Mesenchymal stem cell (in vitro differentiated cells and primary cell): ENCODE measurements at regions not wholly inside any gene's neighbourhood (a gene's known extent, or its start where the extent isn't known, plus 50 kb on each side); places are given as distances from the start of the nearest gene placed in this dataset.

Source experiments
- DNase-seq: peaks from one replicate; pipeline ENCODE4 v3.0.0-alpha.2; 2013
- H2AFZ ChIP-seq: one replicate; pipeline ENCODE4 v1.6.1; 2013; ENCODE audit warnings: low read depth, mild to moderate bottlenecking, control low read depth, inconsistent platforms, low read length, moderate library complexity
- H2AK5ac ChIP-seq: 2 replicates; pipeline ENCODE4 v1.6.1; 2013; ENCODE audit warnings: low read length, moderate library complexity, mild to moderate bottlenecking, inconsistent platforms; ENCODE audit not compliant: severe bottlenecking
- H2BK120ac ChIP-seq: one replicate; pipeline ENCODE4 v1.6.1; 2013; ENCODE audit warnings: low read depth, mild to moderate bottlenecking, inconsistent platforms, low read length, moderate library complexity
- H2BK12ac ChIP-seq, 2 experiments: one replicate each; pipeline ENCODE4 v1.6.1; 2013; ENCODE audit warnings: inconsistent platforms in 2 of 2, low read length in 2 of 2, mild to moderate bottlenecking in 2 of 2, moderate library complexity in 2 of 2, control low read depth in 1 of 2
- H2BK15ac ChIP-seq: one replicate; pipeline ENCODE4 v1.6.1; 2013; ENCODE audit warnings: mild to moderate bottlenecking, low read depth, inconsistent platforms; ENCODE audit not compliant: poor library complexity, severe bottlenecking
- H2BK5ac ChIP-seq: 2 replicates; pipeline ENCODE4 v1.6.1; 2013; ENCODE audit warnings: low read depth, mild to moderate bottlenecking, low read length, control low read depth, inconsistent platforms; ENCODE audit not compliant: poor library complexity, severe bottlenecking
- H3K14ac ChIP-seq, 2 experiments: one replicate each; pipeline ENCODE4 v1.6.1; 2013; ENCODE audit warnings: inconsistent platforms in 2 of 2, low read length in 2 of 2, control low read depth in 1 of 2, mild to moderate bottlenecking in 1 of 2, moderate library complexity in 1 of 2
- H3K18ac ChIP-seq, 2 experiments: one replicate each; pipeline ENCODE4 v1.6.1; 2013; ENCODE audit warnings: inconsistent platforms in 2 of 2, low read length in 2 of 2, control low read depth in 1 of 2, low read depth in 1 of 2, mild to moderate bottlenecking in 1 of 2
- H3K23ac ChIP-seq, 2 experiments: one replicate each; pipeline ENCODE4 v1.6.1; 2013; ENCODE audit warnings: inconsistent platforms in 2 of 2, low read length in 2 of 2, mild to moderate bottlenecking in 2 of 2, moderate library complexity in 2 of 2, control low read depth in 1 of 2
- H3K27ac ChIP-seq: 2 replicates; pipeline ENCODE4 v1.5.1; 2013; ENCODE audit warnings: mild to moderate bottlenecking, moderate library complexity, low read length, control low read depth, inconsistent platforms; ENCODE audit not compliant: poor library complexity, severe bottlenecking
- H3K27me3 ChIP-seq, 2 experiments: 2 replicates each; pipeline versions ENCODE4 v1.6.1 to v1.7.0; 2013; ENCODE audit warnings: low read length in 2 of 2, mild to moderate bottlenecking in 2 of 2, moderate library complexity in 2 of 2, control low read depth in 1 of 2, inconsistent platforms in 1 of 2; ENCODE audit not compliant: control insufficient read depth in 1 of 2, insufficient read depth in 1 of 2
- H3K36me3 ChIP-seq, 2 experiments: 2 replicates each; pipeline versions ENCODE4 v1.6.1 to v1.7.0; 2013; ENCODE audit warnings: low read length in 2 of 2, control low read depth in 1 of 2, inconsistent platforms in 1 of 2, low read depth in 1 of 2, mild to moderate bottlenecking in 1 of 2; ENCODE audit not compliant: insufficient read depth in 2 of 2, control insufficient read depth in 1 of 2
- H3K4ac ChIP-seq, 2 experiments: one replicate each; pipeline ENCODE4 v1.6.1; 2013; ENCODE audit warnings: inconsistent platforms in 2 of 2, low read length in 2 of 2, mild to moderate bottlenecking in 2 of 2, moderate library complexity in 2 of 2, control low read depth in 1 of 2, low read depth in 1 of 2
- H3K4me1 ChIP-seq: 2 replicates; pipeline ENCODE4 v1.6.1; 2013; ENCODE audit warnings: low read depth, low read length, control low read depth; ENCODE audit not compliant: control insufficient read depth, insufficient read depth
- H3K4me2 ChIP-seq: 2 replicates; pipeline ENCODE4 v1.6.1; 2013; ENCODE audit warnings: low read length, mild to moderate bottlenecking, inconsistent platforms; ENCODE audit not compliant: poor library complexity, severe bottlenecking
- H3K4me3 ChIP-seq, 2 experiments: 2 replicates each; pipeline versions ENCODE4 v1.5.1 to v1.7.0; 2013; ENCODE audit warnings: low read length in 2 of 2, mild to moderate bottlenecking in 2 of 2, control low read depth in 1 of 2, low read depth in 1 of 2; ENCODE audit not compliant: insufficient read depth in 1 of 2
- H3K79me1 ChIP-seq: replicated peaks from 2 replicates; pipeline ENCODE4 v1.6.1; 2013; ENCODE audit warnings: mild to moderate bottlenecking, control low read depth, low read length, inconsistent platforms; ENCODE audit not compliant: poor library complexity, severe bottlenecking
- H3K9ac ChIP-seq: 2 replicates; pipeline ENCODE4 v1.7.0; 2013; ENCODE audit warnings: mild to moderate bottlenecking, low read length, moderate library complexity
- H3K9me3 ChIP-seq: 2 replicates; pipeline ENCODE4 v1.7.0; 2013; ENCODE audit warnings: mild to moderate bottlenecking, low read length; ENCODE audit not compliant: control insufficient read depth
- H4K8ac ChIP-seq: one replicate; pipeline ENCODE4 v1.6.1; 2013; ENCODE audit warnings: inconsistent platforms, mild to moderate bottlenecking, low read length, moderate library complexity
- H4K91ac ChIP-seq: one replicate; pipeline ENCODE4 v1.6.1; 2013; ENCODE audit warnings: mild to moderate bottlenecking, low read length, inconsistent platforms
- WGBS: methylation state at CpG from one replicate; pipeline ENCODE4 v1.1.7; 2013; ENCODE audit warnings: mixed read lengths; 5-methylcytosine and 5-hydroxymethylcytosine counted together

GRCh38 chr17:71170070-71170469, 950.8 kb upstream of the SOX9 start:
- H3K79me1 ChIP-seq, result no peaks in the 10 kb centered on the region
- H3K4me2 ChIP-seq, result no peak overlapping the region
- H3K27me3 ChIP-seq, result no peaks in the 10 kb centered on the region

GRCh38 chr17:71171270-71171669, 949.5 kb upstream of the SOX9 start:
- WGBS, result 85% methylated on average over 2 of the region's 2 CpGs
- DNase-seq, result no peak
- Histone ChIP-seq H2AK5ac (no peak overlapping the region), H3K4me3 (no peak overlapping the region), H3K27me3 (no peaks in the 10 kb centered on the region), H2AFZ (no peak overlapping the region), H3K79me1 (no peaks in the 10 kb centered on the region), H3K4ac (no peak overlapping the region), H3K14ac (no peak overlapping the region), H3K18ac (no peak overlapping the region), H2BK12ac (no peak overlapping the region), H2BK5ac (no peak overlapping the region), H4K8ac (no peak overlapping the region), H4K91ac (no peak overlapping the region), H3K9me3 (no peaks in the 10 kb centered on the region), H3K23ac (no peak overlapping the region), H3K9ac (no peak overlapping the region), H3K27ac (no peak overlapping the region), H3K4me2 (no peak overlapping the region), H3K36me3 (no peaks in the 10 kb centered on the region), H2BK15ac (no peak overlapping the region), H3K4me1 (no peaks in the 10 kb centered on the region), H2BK120ac (no peak overlapping the region)

More at GRCh38 chr17:71170070-71170469, 950.8 kb upstream of the SOX9 start:
- no peak overlapping the region for H3K18ac ChIP-seq
- H3K36me3 ChIP-seq, result no peaks in the 10 kb centered on the region
- no peak overlapping the region for H2BK5ac ChIP-seq
- H2BK15ac ChIP-seq, result no peak overlapping the region
- no peak overlapping the region for H3K14ac ChIP-seq
- H4K8ac ChIP-seq, result no peak overlapping the region
- H2BK120ac ChIP-seq, result no peak overlapping the region
- no peak overlapping the region for H2AFZ ChIP-seq
- H3K4me3 ChIP-seq, result no peak overlapping the region
- no peak overlapping the region for H4K91ac ChIP-seq
- no peak overlapping the region for H2AK5ac ChIP-seq
- no peak for DNase-seq
- H3K9me3 ChIP-seq, result no peaks in the 10 kb centered on the region
- H3K9ac ChIP-seq, result no peak overlapping the region
- H2BK12ac ChIP-seq, result no peak overlapping the region
- no peaks in the 10 kb centered on the region for H3K4me1 ChIP-seq
- H3K4ac ChIP-seq, result no peak overlapping the region
- H3K27ac ChIP-seq, result no peak overlapping the region
- no peak overlapping the region for H3K23ac ChIP-seq

GRCh38 chr17:71173991-71174390, 946.8 kb upstream of the SOX9 start:
- H2AK5ac ChIP-seq, result no peak overlapping the region
- no peak overlapping the region for H2AFZ ChIP-seq
- H3K79me1 ChIP-seq, result no peaks in the 10 kb centered on the region
- no peak overlapping the region for H2BK15ac ChIP-seq
- no peak overlapping the region for H3K9ac ChIP-seq
- no peak overlapping the region for H4K8ac ChIP-seq
- no peaks in the 10 kb centered on the region for H3K4me1 ChIP-seq
- no peaks in the 10 kb centered on the region for H3K36me3 ChIP-seq
- H2BK120ac ChIP-seq, result no peak overlapping the region
- no peak overlapping the region for H3K18ac ChIP-seq
- no peaks in the 10 kb centered on the region for H3K9me3 ChIP-seq
- no peak overlapping the region for H2BK5ac ChIP-seq
- 83% methylated on average over 1 of the region's 3 CpGs for WGBS
- no peak overlapping the region for H2BK12ac ChIP-seq
- H3K27ac ChIP-seq, result no peak overlapping the region
- H3K4me3 ChIP-seq, result no peak overlapping the region
- H3K4me2 ChIP-seq, result no peak overlapping the region
- no peak overlapping the region for H3K14ac ChIP-seq
- H4K91ac ChIP-seq, result no peak overlapping the region
- no peak for DNase-seq
- no peaks in the 10 kb centered on the region for H3K27me3 ChIP-seq
- no peak overlapping the region for H3K4ac ChIP-seq
- H3K23ac ChIP-seq, result no peak overlapping the region

- H2BK15ac ChIP-seq, result no peak overlapping the region
- no peak overlapping the region for H4K91ac ChIP-seq
- H2AK5ac ChIP-seq, result no peak overlapping the region
- H3K4me2 ChIP-seq, result no peak overlapping the region
- no peak overlapping the region for H2BK12ac ChIP-seq
- no peak overlapping the region for H2BK120ac ChIP-seq
- no peaks in the 10 kb centered on the region for H3K4me1 ChIP-seq
- no peak overlapping the region for H2BK5ac ChIP-seq
- H3K9ac ChIP-seq, result peak overlapping the region; percentile 33
- H3K79me1 ChIP-seq, result no peaks in the 10 kb centered on the region
- H3K27ac ChIP-seq, result no peak overlapping the region
- H3K4ac ChIP-seq, result no peak overlapping the region
- no peaks in the 10 kb centered on the region for H3K9me3 ChIP-seq
- no peak overlapping the region for H3K4me3 ChIP-seq
- H3K23ac ChIP-seq, result no peak overlapping the region
- no peak for DNase-seq
- no peaks in the 10 kb centered on the region for H3K27me3 ChIP-seq
- no CpG with 5 or more reads among the region's 1 CpG for WGBS
- no peak overlapping the region for H2AFZ ChIP-seq
- no peak overlapping the region for H3K14ac ChIP-seq
- H3K36me3 ChIP-seq, result no peaks in the 10 kb centered on the region
- H4K8ac ChIP-seq, result no peak overlapping the region
- no peak overlapping the region for H3K18ac ChIP-seq
These were observed 944.5 kb upstream of the SOX9 start for GRCh38 chr17:71176331-71176730.
